Activated CD4-positive, alpha-beta T cell treated with anti-CD3 and anti-CD28 coated beads for 24 hours (primary cell): ENCODE measurements at regions not wholly inside any gene's neighbourhood (a gene's known extent, or its start where the extent isn't known, plus 50 kb on each side); places are given as distances from the start of the nearest gene placed in this dataset.
"Not testable (repeated sequence)": the region's sequence is repeated elsewhere in the genome, so short reads cannot be mapped to it uniquely, and the experiment has no call there.

Source experiments
- DNase-seq, 2 donors: peaks; one replicate each; pipeline ENCODE4 v3.0.0-alpha.2; 2020; ENCODE audit warnings: low read depth in 2 of 2

- DNase-seq, result no peak
Measured at GRCh38 chr2:124967325-124967724, 942.2 kb downstream of the CNTNAP5 start.

- DNase-seq, result no peak
Measured at GRCh38 chr2:124970030-124970429, 944.9 kb downstream of the CNTNAP5 start.

- DNase-seq, result no peak
Measured at GRCh38 chr2:124973396-124973795, 948.3 kb downstream of the CNTNAP5 start.

- DNase-seq, result no peak
Measured at GRCh38 chr2:124975224-124975623, 950.1 kb downstream of the CNTNAP5 start.

- DNase-seq, result no peak
Measured at GRCh38 chr2:124975648-124976047, 950.6 kb downstream of the CNTNAP5 start.

- no peak for DNase-seq
Measured at GRCh38 chr2:124978597-124978996, 953.5 kb downstream of the CNTNAP5 start.

GRCh38 chr2:124983595-124983994, 958.5 kb downstream of the CNTNAP5 start:
- DNase-seq, result no peak

- DNase-seq, result no peak
Measured at GRCh38 chr2:124985270-124985669, 960.2 kb downstream of the CNTNAP5 start.

GRCh38 chr2:124986136-124986535, 961.0 kb downstream of the CNTNAP5 start:
- no peak for DNase-seq

GRCh38 chr2:124986870-124987269, 961.8 kb downstream of the CNTNAP5 start:
- DNase-seq, result not testable (repeated sequence)

- not testable (repeated sequence) for DNase-seq
Measured at GRCh38 chr2:124987436-124987835, 962.3 kb downstream of the CNTNAP5 start.

GRCh38 chr2:124988111-124988510, 963.0 kb downstream of the CNTNAP5 start:
- DNase-seq, result no peak

GRCh38 chr2:124988794-124989193, 963.7 kb downstream of the CNTNAP5 start:
- no peak for DNase-seq

GRCh38 chr2:124993809-124994208, 968.7 kb downstream of the CNTNAP5 start:
- DNase-seq, result no peak

- DNase-seq, result no peak
Measured at GRCh38 chr2:124995185-124995912, 970.3 kb downstream of the CNTNAP5 start.

GRCh38 chr2:124996406-124996805, 971.3 kb downstream of the CNTNAP5 start:
- no peak for DNase-seq

- no peak for DNase-seq
Measured at GRCh38 chr2:124999906-125000305, 974.8 kb downstream of the CNTNAP5 start.

- DNase-seq, result no peak
Measured at GRCh38 chr2:125004106-125004800, 979.2 kb downstream of the CNTNAP5 start.

GRCh38 chr2:125006676-125007075, 981.6 kb downstream of the CNTNAP5 start:
- DNase-seq, result no peak

- DNase-seq, result not testable (repeated sequence)
Measured at GRCh38 chr2:125028721-125029120, 1003.6 kb downstream of the CNTNAP5 start.

GRCh38 chr2:125033871-125034270, 1008.8 kb downstream of the CNTNAP5 start:
- no peak for DNase-seq

GRCh38 chr2:125037135-125037653, 1012.1 kb downstream of the CNTNAP5 start:
- DNase-seq, result no peak

- no peak for DNase-seq
Measured at GRCh38 chr2:125041846-125042245, 1016.8 kb downstream of the CNTNAP5 start.
